RPMI8226 (cell line): ENCODE measurements at regions not wholly inside any gene's neighbourhood (a gene's known extent, or its start where the extent isn't known, plus 50 kb on each side); places are given as distances from the start of the nearest gene placed in this dataset.
"Not testable (repeated sequence)": the region's sequence is repeated elsewhere in the genome, so short reads cannot be mapped to it uniquely, and the experiment has no call there.

Experiments
- DNase-seq: peaks from one replicate; pipeline ENCODE4 v3.0.0-alpha.2; 2015

- peak; percentile 65 for DNase-seq
These were observed 220.0 kb downstream of the SETD4 start for GRCh38 chr21:35840197-35840799.

DNA sequence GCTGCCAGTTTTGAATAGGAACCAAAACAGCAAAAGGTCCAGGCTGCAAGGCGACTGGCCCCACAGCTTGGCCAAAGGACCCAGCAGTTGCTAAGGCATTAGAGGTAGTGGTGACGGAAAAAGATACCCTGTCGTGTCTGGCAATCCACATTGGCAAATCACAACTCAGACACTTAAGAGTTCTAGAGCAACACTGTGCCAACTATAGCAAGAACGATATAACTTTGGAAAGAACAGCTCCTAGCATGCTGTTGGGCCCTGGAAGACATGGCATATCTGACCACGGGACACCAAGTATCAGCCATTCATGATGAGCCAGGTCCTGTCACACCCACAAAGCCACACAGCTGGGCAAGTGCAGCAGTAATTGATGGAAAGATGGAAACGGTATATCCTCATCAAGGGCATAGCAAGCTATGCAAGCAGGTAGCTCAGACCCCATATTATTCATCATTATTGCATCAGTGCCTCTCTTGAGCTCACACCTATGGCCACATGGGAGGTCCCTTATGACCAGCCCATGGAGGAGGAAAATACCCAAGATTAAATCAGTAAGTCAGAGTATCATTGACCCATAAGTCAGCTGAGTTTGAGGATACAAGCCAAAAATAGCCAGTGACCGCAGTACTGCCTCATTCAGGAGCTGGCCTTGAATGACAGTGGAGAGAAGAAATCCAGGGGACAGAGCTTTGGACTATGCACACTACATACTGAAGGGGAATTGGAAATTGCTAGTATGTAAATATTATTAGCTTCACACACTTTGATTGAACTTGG is 221.2 kb downstream of the SETD4 start:
- no peak for DNase-seq

GRCh38 chr21:35838350-35838749 is 222.0 kb downstream of the SETD4 start:
- DNase-seq: no peak

GRCh38 chr21:35833991-35834390 is 226.3 kb downstream of the SETD4 start:
- no peak for DNase-seq

DNA sequence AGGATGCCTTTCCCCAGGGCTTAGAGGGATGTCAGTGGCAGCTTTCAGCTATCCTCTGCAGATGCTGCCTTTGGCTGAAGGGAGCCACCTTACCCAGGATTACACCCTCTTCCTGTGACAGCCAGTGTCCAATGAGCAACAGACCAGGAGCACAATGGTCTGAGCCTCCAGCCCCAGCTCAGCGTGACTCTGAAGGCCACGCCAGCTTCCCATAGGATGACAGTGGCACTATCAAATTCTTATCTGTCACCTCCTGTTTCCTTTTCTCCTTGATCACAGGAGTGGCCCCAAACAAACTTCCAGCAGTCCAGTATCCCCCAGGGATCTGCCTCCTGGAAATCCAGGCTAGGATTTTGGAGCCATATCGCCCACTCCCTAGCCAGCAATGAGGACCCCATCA is 226.9 kb downstream of the SETD4 start:
- DNase-seq: no peak

GRCh38 chr21:35831230-35831629 is 229.1 kb downstream of the SETD4 start:
- no peak for DNase-seq

DNA sequence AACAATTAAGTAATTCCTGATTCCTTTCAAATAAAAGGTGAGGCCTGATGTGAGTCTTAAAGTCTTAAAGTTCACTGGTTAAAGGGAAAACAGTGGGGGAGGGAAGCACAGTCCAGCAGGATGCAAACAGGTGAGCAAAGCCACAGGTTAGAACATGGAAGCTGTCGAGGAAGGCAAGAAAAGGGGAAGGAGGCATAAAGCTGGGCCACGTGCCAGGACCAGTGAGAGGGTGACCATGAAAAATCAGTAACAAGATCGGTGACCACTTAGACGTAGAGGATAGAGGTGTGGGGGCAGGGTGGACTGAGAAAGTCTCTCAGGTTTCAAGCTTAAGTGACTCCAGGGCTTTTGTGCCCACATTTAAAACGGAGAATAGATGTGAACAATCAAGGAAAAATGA is 231.3 kb downstream of the SETD4 start:
- peak; percentile 40 for DNase-seq

- no peak for DNase-seq
These were observed 232.2 kb downstream of the SETD4 start for GRCh38 chr21:35828161-35828560.

- DNase-seq: no peak
These were observed 233.3 kb downstream of the SETD4 start for GRCh38 chr21:35827004-35827403.

DNA sequence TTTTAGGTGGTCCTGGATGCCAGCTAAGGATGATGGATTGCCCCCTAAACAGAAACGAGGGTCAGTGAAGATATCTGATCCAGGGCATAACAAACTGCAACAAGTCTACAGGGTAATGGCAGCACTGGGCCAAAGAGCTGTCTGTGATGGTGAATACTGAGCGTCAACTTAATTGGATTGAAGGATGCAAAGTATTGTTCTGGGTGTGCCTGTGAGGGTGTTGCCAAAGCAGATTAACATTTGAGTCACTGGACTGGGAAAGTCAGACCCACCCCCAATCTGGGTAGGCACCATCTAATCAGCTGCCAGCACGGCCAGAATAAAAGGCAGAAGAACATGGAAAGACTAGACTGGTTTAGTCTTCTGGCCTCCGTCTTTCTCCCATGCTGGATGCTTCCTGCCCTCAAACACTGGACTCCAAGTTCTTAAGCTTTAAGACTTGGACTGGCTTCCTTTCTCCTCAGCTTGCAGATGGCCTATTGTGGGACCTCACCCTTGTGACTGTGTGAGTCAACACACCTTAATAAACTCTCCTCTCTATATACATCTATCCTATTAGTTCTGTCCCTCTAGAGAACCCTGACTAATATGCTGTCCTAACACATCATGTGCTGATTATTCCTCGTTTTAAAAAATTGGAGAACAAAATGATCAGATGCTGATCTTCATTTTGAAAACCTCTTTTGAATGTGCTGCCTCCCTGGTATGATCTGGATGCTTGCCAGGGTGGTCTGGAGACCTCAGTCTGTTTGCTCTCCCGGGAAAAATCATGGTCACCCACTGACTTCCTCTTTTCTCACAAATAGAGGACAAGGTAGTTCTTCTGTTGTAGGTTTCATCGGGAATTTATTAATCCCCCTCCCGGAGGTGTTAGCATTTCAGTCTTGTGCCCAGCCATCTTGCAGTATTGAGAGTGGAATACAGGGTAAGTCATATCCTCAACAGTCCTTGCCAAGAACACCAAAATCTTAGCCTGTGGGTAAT is 234.7 kb downstream of the SETD4 start:
- no peak for DNase-seq

DNA sequence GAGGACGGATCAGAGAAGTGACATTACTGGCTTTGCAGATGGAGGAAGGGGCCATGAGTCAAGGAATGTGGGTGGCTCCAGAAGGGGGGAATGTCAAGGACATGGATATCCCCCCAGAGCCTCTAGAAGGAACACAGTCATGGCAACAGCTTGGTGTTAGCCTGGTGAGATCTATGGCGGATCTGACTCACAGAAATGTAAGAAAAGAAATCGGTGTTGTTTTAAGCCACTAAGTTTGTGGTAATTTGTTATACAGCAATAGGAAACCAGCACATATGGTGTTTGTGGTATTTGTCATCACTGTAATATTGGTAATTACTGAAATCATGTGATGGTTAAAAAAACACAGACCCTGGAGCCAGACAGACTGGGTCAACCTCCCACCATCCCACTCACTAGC is 236.2 kb downstream of the SETD4 start:
- DNase-seq: no peak

GRCh38 chr21:35819134-35819533 is 241.2 kb downstream of the SETD4 start:
- no peak for DNase-seq

DNA sequence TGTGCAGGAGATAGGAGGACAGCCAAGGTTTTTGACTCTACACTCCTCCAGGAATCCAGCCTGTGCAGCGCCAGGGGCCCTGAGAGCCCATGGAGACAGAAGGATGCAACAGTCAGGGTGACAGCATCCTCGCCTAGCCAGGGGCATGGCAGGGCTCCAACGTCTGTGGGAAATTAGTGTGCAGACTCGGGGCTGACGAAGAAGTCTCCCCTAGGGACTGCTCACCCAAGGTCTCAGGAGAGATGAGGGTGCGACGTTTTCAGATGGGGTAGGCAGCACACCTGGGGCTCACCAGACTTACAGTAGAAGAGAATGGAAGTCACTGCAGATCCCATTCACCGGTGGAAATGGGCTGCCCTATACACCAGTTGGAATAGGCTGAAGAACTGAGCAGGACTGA is 241.7 kb downstream of the SETD4 start:
- no peak for DNase-seq

GRCh38 chr21:35814858-35815619 is 245.3 kb downstream of the SETD4 start:
- DNase-seq: no peak

- DNase-seq: no peak
These were observed 247.6 kb downstream of the SETD4 start for GRCh38 chr21:35812679-35813078.

DNA sequence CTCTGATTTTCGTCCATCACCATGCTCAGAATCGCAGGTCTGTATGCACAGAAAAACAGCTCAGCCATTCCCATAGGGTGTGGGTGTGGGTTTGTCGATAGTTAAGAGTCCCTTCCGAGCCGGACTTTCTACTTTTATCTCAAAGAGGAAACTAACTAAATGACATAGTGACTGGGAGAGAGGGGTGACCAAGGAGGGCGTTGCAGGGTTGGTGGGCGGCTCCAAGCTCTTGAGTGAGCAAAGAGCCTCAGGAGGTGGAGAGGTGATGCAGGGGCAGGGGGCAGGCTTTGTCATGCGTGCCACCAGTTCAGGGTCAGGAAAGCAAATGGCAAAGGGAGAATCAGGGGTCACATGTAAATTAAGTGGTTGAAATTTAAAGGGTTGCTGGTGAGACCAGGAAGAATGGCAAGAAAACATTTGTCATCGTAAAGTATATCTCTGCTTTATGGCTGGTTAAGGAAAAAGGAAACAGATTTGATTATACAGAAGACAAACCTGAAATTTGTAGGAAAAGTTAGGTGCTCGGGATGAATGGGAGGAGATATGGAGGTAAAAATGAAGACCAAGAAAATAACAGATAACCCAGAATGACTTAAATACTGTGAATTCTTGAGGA is 249.0 kb downstream of the SETD4 start:
- DNase-seq: peak; percentile 8

- DNase-seq: no peak
These were observed 249.8 kb downstream of the SETD4 start for GRCh38 chr21:35810431-35810970.

DNA sequence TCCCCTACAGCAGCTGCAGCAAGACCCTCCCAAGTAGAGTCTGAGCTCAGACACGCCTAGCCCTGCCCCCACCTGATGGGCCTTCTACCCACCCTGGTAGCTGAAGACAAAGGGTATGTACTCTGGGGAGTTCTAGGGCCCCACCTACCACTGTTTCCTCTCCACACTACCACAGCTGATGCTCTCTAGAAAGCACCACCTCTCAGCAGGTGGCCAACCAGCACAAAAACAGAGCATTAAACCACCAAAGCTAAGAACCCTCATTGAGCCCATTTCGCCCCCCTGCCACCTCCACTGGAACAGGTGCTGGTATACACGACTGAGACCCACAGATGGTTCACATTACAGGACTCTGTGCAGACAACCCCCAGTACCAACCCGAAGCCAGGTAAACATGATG is 258.9 kb downstream of the SETD4 start:
- DNase-seq: no peak

GRCh38 chr21:35800796-35801385 is 259.4 kb downstream of the SETD4 start:
- DNase-seq: not testable (repeated sequence)

DNA sequence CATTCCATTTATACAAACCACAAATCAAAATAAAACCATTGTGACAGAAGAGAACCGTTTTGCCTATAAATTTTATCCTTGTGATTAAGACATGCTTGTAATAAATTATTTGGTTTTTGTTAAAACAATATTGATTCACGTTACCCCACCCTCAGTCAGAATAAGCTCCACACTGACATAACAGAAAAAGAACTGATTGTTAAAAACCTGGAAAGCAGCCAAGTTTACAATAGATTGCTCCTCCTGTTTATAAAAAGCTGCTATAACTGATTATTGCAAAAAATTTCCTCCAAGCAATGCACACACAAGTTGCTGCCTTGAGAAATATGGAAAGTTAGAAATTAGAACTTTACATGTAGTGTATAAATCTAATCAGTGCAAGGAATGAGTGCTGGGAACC is 263.5 kb downstream of the SETD4 start:
- no peak for DNase-seq

- not testable (repeated sequence) for DNase-seq
These were observed 265.8 kb downstream of the SETD4 start for GRCh38 chr21:35794527-35794926.
